Activated T-helper 1 cell treated with anti-CD3 and anti-CD28 coated beads, Interleukin-12 subunit alpha, Interleukin-12 subunit beta, Interleukin-2, Interleukin-4 antibody, amounts not matched to agents 30 ng/mL and 10 ng/mL and 1 ng/mL, durations not matched to agents 14 hours and 24 hours and 36 hours (primary cell): ENCODE measurements at regions not wholly inside any gene's neighbourhood (a gene's known extent, or its start where the extent isn't known, plus 50 kb on each side); places are given as distances from the start of the nearest gene placed in this dataset.

Experiments used
- DNase-seq: peaks from one replicate; pipeline ENCODE4 v3.0.0; 2021; ENCODE audit warnings: low spot score
- H3K27ac Mint-ChIP-seq: one replicate; pipeline ENCODE4 v1.8.0; 2021; ENCODE audit warnings: mild to moderate bottlenecking, mixed read lengths
- H3K27me3 Mint-ChIP-seq: one replicate; pipeline ENCODE4 v1.8.0; 2022; ENCODE audit warnings: mild to moderate bottlenecking, moderate library complexity, mixed read lengths; ENCODE audit not compliant: insufficient read depth
- H3K36me3 Mint-ChIP-seq: one replicate; pipeline ENCODE4 v1.8.0; 2021; ENCODE audit warnings: low read depth, mixed read lengths
- H3K4me1 Mint-ChIP-seq: one replicate; pipeline ENCODE4 v1.8.0; 2021; ENCODE audit warnings: low read depth, mixed read lengths
- H3K4me3 Mint-ChIP-seq: one replicate; pipeline ENCODE4 v1.8.0; 2021; ENCODE audit warnings: mild to moderate bottlenecking, moderate library complexity, mixed read lengths
- H3K9me3 Mint-ChIP-seq: one replicate; pipeline ENCODE4 v1.8.0; 2021; ENCODE audit warnings: mixed read lengths
- intact Hi-C: fragments of 100-400 bp; cut with micrococcal nuclease; formaldehyde crosslinking; loops from one replicate; pipeline ENCODE4 v1.15.1; 2024

DNA sequence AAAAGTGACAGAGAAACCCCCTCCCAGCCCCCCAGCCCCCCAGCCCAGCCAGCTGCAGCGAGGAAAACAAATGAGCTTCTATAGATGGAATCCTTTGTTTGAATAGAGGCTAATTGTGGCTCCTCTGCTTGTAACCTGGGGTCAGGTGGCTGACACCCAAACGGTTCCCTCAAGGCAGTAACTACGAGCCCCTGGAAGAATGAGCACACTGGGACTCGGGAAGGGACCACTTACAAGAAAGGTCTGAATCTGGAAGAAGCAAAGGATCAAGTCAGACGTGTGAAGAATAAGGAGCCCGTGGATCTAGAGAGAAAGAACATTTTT, 108.7 kb upstream of the FUT8 start:
- H3K36me3 Mint-ChIP-seq = peaks cover 16% of the 10 kb centered on the region
- peak overlapping the region; percentile 99 for H3K27ac Mint-ChIP-seq
- intact Hi-C loops = loop anchor here (1.0 to 5.0 kb wide), 12 partner anchors 10 to 333 kb away; partner anchors contain the start of gene FNTB
- peak overlapping the region; percentile 68 for H3K4me3 Mint-ChIP-seq
- H3K4me1 Mint-ChIP-seq = peaks cover 82% of the 10 kb centered on the region
- DNase-seq = no peak
- H3K9me3 Mint-ChIP-seq = no peaks in the 10 kb centered on the region
- H3K27me3 Mint-ChIP-seq = no peaks in the 10 kb centered on the region

DNA sequence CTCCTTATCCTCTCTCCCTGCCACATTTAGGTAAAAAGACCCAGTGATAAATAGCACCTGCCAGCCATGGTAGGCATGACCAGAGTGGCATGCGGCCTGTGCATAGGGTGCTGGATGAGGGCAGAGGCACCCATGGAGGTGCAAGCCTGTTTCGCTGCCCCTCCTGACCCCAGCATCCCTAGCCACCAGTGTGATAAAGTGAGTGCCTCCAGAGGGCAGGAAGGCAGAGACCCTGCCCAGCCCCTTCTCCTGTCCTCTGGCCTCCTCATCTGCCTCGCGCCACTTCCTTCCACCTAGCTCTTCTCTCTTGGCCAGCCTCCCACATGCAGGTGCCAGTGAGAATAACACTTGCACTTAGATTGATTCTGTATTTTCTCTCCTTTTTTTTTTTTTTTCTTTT, 108.3 kb upstream of the FUT8 start:
- H3K27ac Mint-ChIP-seq = peak overlapping the region; percentile 99

DNA sequence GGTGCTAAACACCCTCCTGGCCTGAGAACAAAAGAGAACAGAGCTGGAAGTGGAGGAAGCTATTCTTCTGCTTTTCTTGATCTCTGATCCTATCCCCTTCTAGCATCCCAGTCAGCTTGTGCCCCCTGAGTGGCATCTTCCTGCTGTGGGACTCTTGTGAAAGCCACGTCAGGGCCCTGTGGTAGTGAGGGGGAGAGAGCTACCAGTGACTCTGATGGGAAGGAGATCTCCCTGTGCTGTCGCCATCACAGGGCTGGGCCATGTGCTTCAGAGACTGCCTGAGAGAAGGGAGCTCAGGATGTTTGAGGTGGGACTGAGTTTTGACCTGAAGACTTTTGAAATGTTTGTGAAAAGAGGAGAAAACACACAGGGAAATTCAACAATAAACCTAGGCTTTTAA, 107.6 kb upstream of the FUT8 start:
- intact Hi-C loops = loop anchor here (5.0 kb wide), 3 partner anchors 157 to 332 kb away; partner anchors contain the start of gene FNTB
- Mint-ChIP-seq H3K36me3 (peaks cover 16% of the 10 kb centered on the region), H3K4me3 (peak overlapping the region; percentile 27), H3K27ac (peak overlapping the region; percentile 99), H3K27me3 (no peaks in the 10 kb centered on the region), H3K4me1 (peaks cover 75% of the 10 kb centered on the region), H3K9me3 (no peaks in the 10 kb centered on the region)
- no peak for DNase-seq

More for the DNA sequence above, 108.3 kb upstream of the FUT8 start:
- H3K9me3 Mint-ChIP-seq = no peaks in the 10 kb centered on the region
- H3K4me1 Mint-ChIP-seq = peaks cover 83% of the 10 kb centered on the region
- peak overlapping the region; percentile 68 for H3K4me3 Mint-ChIP-seq
- intact Hi-C loops = loop anchor here (5.0 kb wide), 3 partner anchors 158 to 333 kb away; partner anchors contain the start of gene FNTB
- H3K27me3 Mint-ChIP-seq = no peaks in the 10 kb centered on the region
- DNase-seq = no peak
- peaks cover 16% of the 10 kb centered on the region for H3K36me3 Mint-ChIP-seq

DNA sequence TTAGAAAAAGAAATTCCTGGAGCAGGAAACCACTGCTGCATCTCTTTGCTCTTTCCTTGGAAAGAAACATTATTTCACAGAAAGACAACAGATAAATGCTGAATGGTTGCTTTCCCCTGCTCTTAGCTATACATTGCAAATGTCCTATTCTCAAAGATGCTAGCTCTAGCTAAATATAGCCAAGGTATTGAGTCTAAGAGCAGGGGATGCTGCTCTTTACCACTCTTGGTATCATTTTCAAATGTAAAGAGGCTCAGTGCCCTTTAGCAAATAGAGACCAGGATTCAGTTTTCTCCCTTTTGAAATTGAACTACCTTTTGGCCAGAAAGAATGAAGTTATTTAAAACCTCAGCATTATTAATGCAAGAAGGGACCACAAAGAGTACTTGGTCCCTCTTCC, 104.0 kb upstream of the FUT8 start:
- Mint-ChIP-seq H3K27me3 (no peaks in the 10 kb centered on the region), H3K4me1 (peaks cover 45% of the 10 kb centered on the region), H3K36me3 (peaks cover 19% of the 10 kb centered on the region), H3K27ac (no peak overlapping the region), H3K4me3 (no peak overlapping the region), H3K9me3 (no peaks in the 10 kb centered on the region)
- intact Hi-C loops = no loop called here
- DNase-seq = no peak

DNA sequence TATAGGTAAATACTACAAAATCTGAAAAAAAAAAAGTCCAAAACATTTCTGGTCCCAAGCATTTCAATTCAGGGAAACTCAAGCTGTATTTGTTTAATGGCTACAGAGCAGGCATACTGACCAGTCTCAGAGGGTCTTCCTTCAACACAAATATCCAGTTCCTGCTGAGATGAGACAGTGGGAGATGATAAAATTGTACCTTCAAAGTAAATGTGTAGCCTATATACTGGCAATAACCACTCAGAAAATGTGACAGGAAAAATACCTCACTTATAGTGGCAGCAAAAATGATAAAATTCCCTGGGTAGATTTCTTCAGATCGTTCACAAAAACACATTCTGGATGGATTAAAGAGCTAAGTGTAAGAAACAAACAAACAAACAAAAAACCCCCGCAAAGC, 102.0 kb upstream of the FUT8 start:
- no peak overlapping the region for H3K27ac Mint-ChIP-seq
- H3K4me1 Mint-ChIP-seq = peaks cover 35% of the 10 kb centered on the region
- H3K27me3 Mint-ChIP-seq = no peaks in the 10 kb centered on the region
- DNase-seq = no peak
- peaks cover 13% of the 10 kb centered on the region for H3K36me3 Mint-ChIP-seq
- H3K4me3 Mint-ChIP-seq = no peak overlapping the region
- intact Hi-C loops = no loop called here
- H3K9me3 Mint-ChIP-seq = no peaks in the 10 kb centered on the region

DNA sequence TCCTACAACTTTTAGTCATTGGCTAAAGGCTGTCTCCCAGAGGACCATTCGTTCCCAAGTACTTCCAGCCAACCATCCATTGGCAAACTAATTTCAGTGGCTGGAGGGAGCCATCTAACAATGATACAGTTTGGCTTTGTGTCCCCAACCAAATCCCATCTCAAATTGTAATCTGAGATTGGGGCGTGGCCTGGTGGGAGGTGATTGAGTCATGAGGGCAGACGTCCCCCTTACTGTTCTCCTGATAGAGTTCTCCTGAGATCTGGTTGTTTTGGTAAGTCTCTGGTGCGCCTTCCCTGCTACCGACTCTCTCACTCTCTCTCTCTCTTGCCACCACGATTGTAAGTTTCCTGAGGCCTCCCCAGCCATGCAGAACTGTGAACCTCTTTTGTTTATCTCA, 99.7 kb upstream of the FUT8 start:
- DNase-seq = no peak
- intact Hi-C loops = no loop called here
- Mint-ChIP-seq H3K27me3 (no peaks in the 10 kb centered on the region), H3K4me3 (no peak overlapping the region), H3K27ac (no peak overlapping the region), H3K4me1 (peaks cover 31% of the 10 kb centered on the region), H3K9me3 (peaks cover 16% of the 10 kb centered on the region), H3K36me3 (peaks cover 10% of the 10 kb centered on the region)

DNA sequence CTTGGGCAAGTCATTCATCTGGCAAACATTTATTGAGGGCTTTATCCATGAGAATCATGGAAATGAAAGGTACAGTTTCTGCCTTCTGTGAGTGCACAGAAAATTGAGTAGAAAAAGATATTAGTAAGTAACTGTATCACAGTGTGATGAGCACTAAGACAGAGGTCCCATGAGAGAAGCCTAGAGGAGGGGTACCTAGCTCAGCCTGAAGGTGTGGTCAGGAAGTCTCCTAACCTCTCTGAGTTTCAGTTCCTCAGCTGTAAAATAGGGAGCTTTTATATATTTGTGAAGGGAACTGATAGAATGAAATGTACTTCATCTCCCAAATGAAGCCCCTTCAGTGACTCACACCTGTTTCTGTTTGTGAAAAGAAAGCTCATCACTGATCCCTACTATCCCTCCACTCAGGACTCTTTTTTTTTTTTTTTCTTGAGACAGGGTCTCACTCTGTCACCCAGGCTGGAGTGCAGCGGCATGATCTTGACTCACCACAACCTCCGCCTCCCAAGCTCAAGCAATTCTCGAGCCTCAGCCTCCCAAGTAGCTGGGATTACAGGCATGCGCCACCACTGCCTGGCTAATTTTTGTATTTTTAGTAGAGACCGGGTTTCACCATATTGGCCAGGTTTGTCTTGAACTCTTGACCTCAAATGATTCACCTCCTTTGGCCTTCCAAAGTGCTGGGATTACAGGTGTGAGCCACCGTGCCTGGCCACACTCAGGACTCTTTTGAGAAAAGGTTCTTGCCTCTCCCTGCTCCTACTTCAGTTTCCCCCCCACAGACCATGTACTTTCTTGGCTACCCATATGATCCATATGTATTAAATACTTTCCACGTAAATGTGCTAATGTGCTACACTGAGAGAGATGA, 93.7 kb upstream of the FUT8 start:
- Mint-ChIP-seq H3K4me3 (peak overlapping the region; percentile 4), H3K27ac (peak overlapping the region; percentile 45), H3K9me3 (peaks cover 16% of the 10 kb centered on the region), H3K36me3 (peaks cover 6% of the 10 kb centered on the region), H3K27me3 (no peaks in the 10 kb centered on the region), H3K4me1 (peaks cover 65% of the 10 kb centered on the region)
- intact Hi-C loops = no loop called here
- DNase-seq = no peak

DNA sequence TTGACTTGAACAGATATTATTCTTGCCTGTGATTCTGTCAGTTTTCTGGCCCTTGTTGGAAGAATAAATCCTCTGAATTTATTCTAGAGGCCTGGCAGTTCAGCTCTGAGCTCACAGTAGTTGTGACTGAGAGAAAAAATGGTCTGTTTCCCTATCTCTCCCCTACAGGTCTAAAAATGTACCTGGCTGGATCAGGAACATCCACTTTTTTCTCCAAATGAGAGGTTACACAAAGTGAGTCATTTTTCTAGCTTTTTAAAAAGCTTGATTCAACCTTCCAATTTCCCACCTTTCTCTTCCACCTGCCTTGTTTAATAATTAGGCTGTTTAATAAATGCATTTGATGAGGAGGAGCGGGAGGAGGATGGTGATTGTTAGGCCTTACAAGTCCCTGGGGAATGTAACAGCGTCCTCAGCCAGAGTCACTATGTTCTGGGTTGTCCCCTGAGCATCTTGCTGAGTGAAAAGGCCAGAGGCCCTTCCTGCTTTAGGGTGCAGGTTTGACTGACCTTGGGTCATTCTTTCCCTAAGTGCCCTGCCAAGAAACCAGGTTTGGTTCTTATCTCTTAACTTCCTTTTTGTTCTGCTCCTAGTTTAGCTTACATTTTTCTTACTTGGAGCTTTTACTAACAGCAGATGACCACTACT, 91.7 kb upstream of the FUT8 start:
- Mint-ChIP-seq H3K9me3 (peaks cover 16% of the 10 kb centered on the region), H3K36me3 (peaks cover 7% of the 10 kb centered on the region), H3K27me3 (no peaks in the 10 kb centered on the region), H3K27ac (peak overlapping the region; percentile 84), H3K4me3 (peak overlapping the region; percentile 32), H3K4me1 (peaks cover 56% of the 10 kb centered on the region)
- no peak for DNase-seq
- intact Hi-C loops = loop anchor here (2.0 kb wide), 1 partner anchor 18 kb away; no protein-coding TSS in a partner anchor

DNA sequence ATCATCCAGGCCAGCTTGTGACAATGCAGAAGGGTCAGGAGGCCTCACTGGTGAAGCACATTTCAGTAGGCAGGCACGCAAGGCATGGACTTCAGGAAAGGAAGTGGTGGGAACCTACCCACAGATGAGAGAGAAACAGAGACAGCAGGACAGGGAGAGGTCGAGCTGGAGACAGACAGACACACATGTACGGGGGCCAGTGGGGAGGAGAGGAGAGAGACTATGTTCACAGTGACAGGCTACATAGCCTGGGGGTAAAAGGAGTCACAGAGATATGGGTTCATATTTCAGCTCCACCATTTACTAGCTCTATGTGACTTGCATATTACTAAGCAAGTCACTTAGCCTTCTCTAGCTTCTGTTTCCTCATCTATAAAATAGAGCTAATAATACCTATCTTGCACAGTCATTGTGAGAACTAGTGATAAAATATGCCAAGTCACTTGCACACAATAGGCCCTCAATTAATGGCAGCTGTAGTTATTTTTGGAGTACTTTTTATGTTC, 91.1 kb upstream of the FUT8 start:
- H3K27ac Mint-ChIP-seq = peak overlapping the region; percentile 84
- DNase-seq = no peak
- intact Hi-C loops = loop anchor here (2.0 kb wide), 1 partner anchor 19 kb away; no protein-coding TSS in a partner anchor
- peaks cover 9% of the 10 kb centered on the region for H3K9me3 Mint-ChIP-seq
- peaks cover 7% of the 10 kb centered on the region for H3K36me3 Mint-ChIP-seq
- H3K4me1 Mint-ChIP-seq = peaks cover 56% of the 10 kb centered on the region
- no peaks in the 10 kb centered on the region for H3K27me3 Mint-ChIP-seq
- peak overlapping the region; percentile 11 for H3K4me3 Mint-ChIP-seq

DNA sequence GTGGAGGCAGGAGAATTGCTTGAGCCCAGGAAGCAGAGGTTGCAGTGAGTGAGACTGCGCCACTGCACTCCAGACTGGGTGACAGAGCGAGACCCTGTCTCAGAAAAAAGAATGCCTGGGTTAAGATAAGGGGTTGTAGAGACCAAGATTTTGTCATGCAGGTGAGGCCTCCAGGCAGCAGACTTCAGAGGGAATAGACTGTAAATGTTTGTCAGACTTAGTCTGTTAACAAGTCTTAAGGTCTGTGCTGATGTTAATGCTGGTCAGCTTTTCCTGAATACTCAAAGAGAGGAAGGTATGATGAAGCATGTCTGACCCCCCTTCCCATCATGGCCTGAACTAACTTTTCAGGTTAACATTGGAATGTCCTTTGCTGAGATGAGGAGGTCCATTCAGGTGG, 83.0 kb upstream of the FUT8 start:
- Mint-ChIP-seq H3K4me1 (peaks cover 31% of the 10 kb centered on the region), H3K27me3 (no peaks in the 10 kb centered on the region), H3K27ac (no peak overlapping the region), H3K9me3 (no peaks in the 10 kb centered on the region), H3K4me3 (no peak overlapping the region), H3K36me3 (peaks cover 3% of the 10 kb centered on the region)
- DNase-seq = no peak
- intact Hi-C loops = no loop called here

DNA sequence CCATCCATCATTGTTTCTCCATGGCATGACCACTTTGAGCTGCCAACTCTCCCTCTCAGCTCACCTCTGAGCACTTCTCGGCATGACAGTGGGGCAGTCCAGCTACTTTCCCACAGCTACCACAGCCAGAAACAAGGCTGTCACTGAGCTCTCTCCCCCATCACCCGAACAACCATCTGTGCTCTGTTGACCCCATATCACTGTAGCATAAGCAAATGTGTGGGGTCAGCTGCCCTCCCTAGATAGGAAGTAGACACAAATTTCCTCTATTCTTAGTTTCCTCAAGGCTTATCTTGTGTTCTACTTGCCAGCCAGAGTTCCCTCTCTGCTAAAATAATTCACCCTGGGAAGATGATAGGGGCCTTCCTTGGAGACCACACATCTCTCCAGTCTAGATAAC, 82.6 kb upstream of the FUT8 start:
- DNase-seq = no peak
- intact Hi-C loops = no loop called here
- H3K27ac Mint-ChIP-seq = no peak overlapping the region
- H3K36me3 Mint-ChIP-seq = peaks cover 5% of the 10 kb centered on the region
- no peaks in the 10 kb centered on the region for H3K27me3 Mint-ChIP-seq
- H3K4me1 Mint-ChIP-seq = peaks cover 35% of the 10 kb centered on the region
- no peak overlapping the region for H3K4me3 Mint-ChIP-seq
- no peaks in the 10 kb centered on the region for H3K9me3 Mint-ChIP-seq

DNA sequence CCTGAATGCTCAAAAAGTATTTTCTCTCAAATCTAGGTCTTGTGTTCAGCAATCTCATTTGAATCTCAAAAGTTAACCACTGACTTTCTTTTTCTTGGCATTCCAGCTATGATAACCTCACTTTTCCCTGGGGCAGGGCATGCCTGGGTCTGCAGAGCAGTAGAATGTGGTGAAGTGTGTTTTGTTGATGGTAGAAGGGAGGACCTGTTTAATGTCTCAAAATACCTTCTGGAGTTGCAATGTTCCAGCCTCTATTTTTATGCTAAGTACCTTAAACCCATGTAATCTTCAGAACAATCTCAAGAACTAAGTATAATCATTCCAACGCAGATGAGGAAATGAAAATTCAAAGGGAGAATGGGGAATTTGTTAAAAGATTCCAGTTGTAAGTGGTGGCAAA, 82.1 kb upstream of the FUT8 start:
- Mint-ChIP-seq H3K4me1 (peaks cover 40% of the 10 kb centered on the region), H3K4me3 (no peak overlapping the region), H3K9me3 (no peaks in the 10 kb centered on the region), H3K27ac (no peak overlapping the region), H3K27me3 (no peaks in the 10 kb centered on the region), H3K36me3 (peaks cover 5% of the 10 kb centered on the region)
- intact Hi-C loops = no loop called here
- DNase-seq = no peak

DNA sequence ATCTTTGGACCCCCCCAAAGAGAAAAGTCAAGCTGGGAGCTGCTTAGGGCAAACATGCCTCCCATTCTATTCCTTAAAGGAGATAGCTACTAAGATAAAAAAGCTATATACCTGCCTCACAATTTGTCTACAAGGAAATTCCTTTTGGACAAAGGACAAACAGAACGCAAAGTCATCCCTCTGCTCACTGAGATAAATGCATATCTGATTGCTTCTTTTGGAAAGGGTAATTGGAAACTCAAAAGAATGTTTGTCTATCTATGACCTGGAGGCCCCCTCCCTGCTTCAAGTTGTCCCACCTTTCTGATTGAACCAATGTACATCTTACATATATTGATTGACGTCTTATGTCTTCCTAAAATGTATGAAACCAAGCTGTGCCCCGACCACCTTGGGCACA, 80.9 kb upstream of the FUT8 start:
- Mint-ChIP-seq H3K4me3 (no peak overlapping the region), H3K36me3 (peaks cover 10% of the 10 kb centered on the region), H3K4me1 (peaks cover 51% of the 10 kb centered on the region), H3K27me3 (no peaks in the 10 kb centered on the region), H3K9me3 (no peaks in the 10 kb centered on the region), H3K27ac (no peak overlapping the region)
- DNase-seq = no peak
- intact Hi-C loops = no loop called here
